HuH-7 (cell line): ENCODE measurements at regions not wholly inside any gene's neighbourhood (a gene's known extent, or its start where the extent isn't known, plus 50 kb on each side); places are given as distances from the start of the nearest gene placed in this dataset.
A peak's percentile ranks its signal among the peaks of the same experiment; 100 is the strongest.

Experiments
- DNase-seq: peaks from one replicate; pipeline ENCODE4 v3.0.0; 2011; ENCODE audit warnings: low spot score

- DNase-seq, result no peak
Observed at GRCh38 chr1:60984062-60984799, 98.1 kb upstream of the NFIA start.

GRCh38 chr1:60983701-60984061 is 98.7 kb upstream of the NFIA start:
- no peak for DNase-seq

GRCh38 chr1:60982539-60982938 is 99.8 kb upstream of the NFIA start:
- no peak for DNase-seq

- DNase-seq, result no peak
Observed at GRCh38 chr1:60981357-60981756, 101.0 kb upstream of the NFIA start.

GRCh38 chr1:60978421-60979357 is 103.7 kb upstream of the NFIA start:
- peak; percentile 34 for DNase-seq

GRCh38 chr1:60977661-60978060 is 104.7 kb upstream of the NFIA start:
- DNase-seq, result no peak

GRCh38 chr1:60974524-60975372 is 107.6 kb upstream of the NFIA start:
- DNase-seq, result no peak

GRCh38 chr1:60973668-60974067 is 108.7 kb upstream of the NFIA start:
- DNase-seq, result no peak

- no peak for DNase-seq
Observed at GRCh38 chr1:60972841-60973364, 109.5 kb upstream of the NFIA start.

- DNase-seq, result no peak
Observed at GRCh38 chr1:60971330-60971729, 111.0 kb upstream of the NFIA start.

- no peak for DNase-seq
Observed at GRCh38 chr1:60969971-60970509, 112.3 kb upstream of the NFIA start.

- no peak for DNase-seq
Observed at GRCh38 chr1:60965280-60965854, 117.0 kb upstream of the NFIA start.

- DNase-seq, result no peak
Observed at GRCh38 chr1:60963167-60963940, 119.0 kb upstream of the NFIA start.

- no peak for DNase-seq
Observed at GRCh38 chr1:60960891-60961461, 121.4 kb upstream of the NFIA start.

- no peak for DNase-seq
Observed at GRCh38 chr1:60959701-60960100, 122.7 kb upstream of the NFIA start.

GRCh38 chr1:60958001-60958400 is 124.4 kb upstream of the NFIA start:
- no peak for DNase-seq

GRCh38 chr1:60956520-60956919 is 125.8 kb upstream of the NFIA start:
- DNase-seq, result no peak

GRCh38 chr1:60952612-60953111 is 129.7 kb upstream of the NFIA start:
- DNase-seq, result no peak

GRCh38 chr1:60950224-60951063 is 131.9 kb upstream of the NFIA start:
- no peak for DNase-seq
